Calu3 (cell line): ENCODE measurements at regions not wholly inside any gene's neighbourhood (a gene's known extent, or its start where the extent isn't known, plus 50 kb on each side); places are given as distances from the start of the nearest gene placed in this dataset.

Experiments used
- BruUV-seq: library from RNA; stranded (reverse); fragments of 400-500 nt; replicated peaks from 2 replicates; lab custom pipeline; 2021; lab: Mats Ljungman, UMichigan
- CTCF ChIA-PET: fragments of 300-600 bp; sonication (Branson Sonifier 250); formaldehyde crosslinking; loops from one replicate; lab custom pipeline; 2022; ENCODE audit warnings: antibody characterized with exemption; lab: Charles Lee
- DNase-seq: peaks from one replicate; pipeline ENCODE4 v3.0.0; 2022
- H3K27ac Mint-ChIP-seq: one replicate; pipeline ENCODE4 v1.8.0; 2022; ENCODE audit warnings: mixed read lengths; ENCODE audit not compliant: unreplicated experiment
- H3K27me3 Mint-ChIP-seq: one replicate; pipeline ENCODE4 v1.8.0; 2022; ENCODE audit warnings: mixed read lengths; ENCODE audit not compliant: unreplicated experiment
- H3K36me3 Mint-ChIP-seq: one replicate; pipeline ENCODE4 v1.8.0; 2022; ENCODE audit warnings: mild to moderate bottlenecking, moderate library complexity, mixed read lengths; ENCODE audit not compliant: insufficient read depth, unreplicated experiment
- H3K4me1 Mint-ChIP-seq: one replicate; pipeline ENCODE4 v1.8.0; 2022; ENCODE audit warnings: mild to moderate bottlenecking, low read depth, mixed read lengths; ENCODE audit not compliant: unreplicated experiment
- H3K4me3 Mint-ChIP-seq: one replicate; pipeline ENCODE4 v1.8.0; 2022; ENCODE audit warnings: mild to moderate bottlenecking, low read depth, moderate library complexity, mixed read lengths; ENCODE audit not compliant: unreplicated experiment
- H3K9me3 Mint-ChIP-seq: one replicate; pipeline ENCODE4 v1.8.0; 2022; ENCODE audit warnings: low read depth, mixed read lengths; ENCODE audit not compliant: unreplicated experiment
- CTCF ChIP-seq: fragments of 200-600 bp; IDR thresholded peaks from one replicate; pipeline ENCODE4 v1.8.0; 2022; ENCODE audit warnings: antibody characterized with exemption; ENCODE audit not compliant: unreplicated experiment
- intact Hi-C: fragments of 100-400 bp; cut with micrococcal nuclease; formaldehyde crosslinking; loops from one replicate; pipeline ENCODE4 v1.10.0; 2022; ENCODE audit not compliant: unreplicated experiment

- peaks cover 9% of the 10 kb centered on the region for H3K9me3 Mint-ChIP-seq
- H3K27me3 Mint-ChIP-seq: no peaks in the 10 kb centered on the region
- H3K4me1 Mint-ChIP-seq: no peaks in the 10 kb centered on the region
- intact Hi-C loops: no loop called here
- CTCF ChIA-PET: no interaction called here
- no peaks in the 10 kb centered on the region for H3K36me3 Mint-ChIP-seq
- H3K27ac Mint-ChIP-seq: no peak overlapping the region
- DNase-seq: no peak
- no peak for TF ChIP-seq CTCF
- no peak overlapping the region for H3K4me3 Mint-ChIP-seq
- BruUV-seq: no TSS peak
Measured at GRCh38 chr14:47976139-47976538, 300.7 kb upstream of the MDGA2 start.

GRCh38 chr14:47966076-47966810 lies 290.8 kb upstream of the MDGA2 start:
- no peak for TF ChIP-seq CTCF
- no TSS peak for BruUV-seq
- Mint-ChIP-seq H3K9me3 (peaks cover 3% of the 10 kb centered on the region), H3K27ac (no peak overlapping the region), H3K36me3 (no peaks in the 10 kb centered on the region), H3K4me3 (no peak overlapping the region), H3K27me3 (no peaks in the 10 kb centered on the region), H3K4me1 (no peaks in the 10 kb centered on the region)
- CTCF ChIA-PET: no interaction called here
- intact Hi-C loops: no loop called here
- DNase-seq: no peak

- no peaks in the 10 kb centered on the region for H3K36me3 Mint-ChIP-seq
- intact Hi-C loops: no loop called here
- H3K27me3 Mint-ChIP-seq: no peaks in the 10 kb centered on the region
- no peak for TF ChIP-seq CTCF
- no TSS peak for BruUV-seq
- no peak for DNase-seq
- no peaks in the 10 kb centered on the region for H3K9me3 Mint-ChIP-seq
- H3K4me1 Mint-ChIP-seq: no peaks in the 10 kb centered on the region
- no peak overlapping the region for H3K27ac Mint-ChIP-seq
- H3K4me3 Mint-ChIP-seq: no peak overlapping the region
- CTCF ChIA-PET: no interaction called here
Measured at GRCh38 chr14:47961634-47962033, 286.2 kb upstream of the MDGA2 start.

- intact Hi-C loops: no loop called here
- no peaks in the 10 kb centered on the region for H3K27me3 Mint-ChIP-seq
- no peak overlapping the region for H3K27ac Mint-ChIP-seq
- no peak for DNase-seq
- no peaks in the 10 kb centered on the region for H3K4me1 Mint-ChIP-seq
- H3K36me3 Mint-ChIP-seq: no peaks in the 10 kb centered on the region
- no peak overlapping the region for H3K4me3 Mint-ChIP-seq
- H3K9me3 Mint-ChIP-seq: no peaks in the 10 kb centered on the region
- no peak for TF ChIP-seq CTCF
- no TSS peak for BruUV-seq
- CTCF ChIA-PET: no interaction called here
Measured at GRCh38 chr14:47959740-47960139, 284.3 kb upstream of the MDGA2 start.
